ENCODE measurements at regions not wholly inside any gene's neighbourhood (a gene's known extent, or its start where the extent isn't known, plus 50 kb on each side); places are given as distances from the start of the nearest gene placed in this dataset.
"Not testable (repeated sequence)": the region's sequence is repeated elsewhere in the genome, so short reads cannot be mapped to it uniquely, and the experiment has no call there.

- peak; percentile 85 for DNase-seq
These were observed 60.6 kb upstream of the EMB start for GRCh38 chr5:50501491-50502228.

DNA sequence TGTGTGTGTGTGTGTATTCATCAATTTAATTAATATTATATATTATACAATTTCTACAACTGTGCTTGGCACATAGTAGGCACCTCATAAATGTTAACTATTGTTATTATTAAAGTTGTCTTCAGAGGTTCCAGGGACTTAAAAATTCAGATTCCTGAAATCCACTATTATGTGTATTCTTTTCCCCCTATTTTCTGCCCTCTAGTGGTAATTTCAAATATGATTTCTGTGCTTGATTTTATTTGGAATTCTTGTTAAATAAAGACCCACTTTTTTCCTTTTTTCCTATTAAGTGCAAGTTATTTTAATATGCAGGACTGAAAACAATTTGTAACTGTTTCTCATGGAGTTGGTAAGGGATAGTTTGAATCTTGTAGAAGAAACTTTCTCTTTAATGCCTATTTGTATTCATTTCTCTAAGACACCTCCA, 72.0 kb upstream of the EMB start:
- not testable (repeated sequence) for DNase-seq

DNA sequence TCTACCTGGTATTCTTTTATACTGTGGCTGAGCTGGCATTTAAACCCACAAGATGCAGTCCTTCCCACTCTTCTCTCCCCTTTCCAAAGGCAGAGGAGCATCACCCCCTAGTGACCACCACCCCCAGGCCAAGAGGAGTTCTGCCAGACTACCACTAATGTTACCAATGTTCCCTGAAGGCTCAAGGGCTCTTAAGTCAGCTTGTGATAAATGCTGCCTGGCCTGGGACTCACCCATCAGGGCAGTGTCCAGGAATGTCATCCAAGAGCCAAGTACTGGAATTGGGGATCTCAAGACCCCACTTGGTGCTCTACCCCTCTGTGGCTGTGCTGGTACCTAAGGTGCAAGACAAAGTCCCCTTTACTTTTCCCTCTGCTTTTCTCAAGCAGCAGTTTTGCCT, 80.0 kb upstream of the EMB start:
- not testable (repeated sequence) for DNase-seq

DNA sequence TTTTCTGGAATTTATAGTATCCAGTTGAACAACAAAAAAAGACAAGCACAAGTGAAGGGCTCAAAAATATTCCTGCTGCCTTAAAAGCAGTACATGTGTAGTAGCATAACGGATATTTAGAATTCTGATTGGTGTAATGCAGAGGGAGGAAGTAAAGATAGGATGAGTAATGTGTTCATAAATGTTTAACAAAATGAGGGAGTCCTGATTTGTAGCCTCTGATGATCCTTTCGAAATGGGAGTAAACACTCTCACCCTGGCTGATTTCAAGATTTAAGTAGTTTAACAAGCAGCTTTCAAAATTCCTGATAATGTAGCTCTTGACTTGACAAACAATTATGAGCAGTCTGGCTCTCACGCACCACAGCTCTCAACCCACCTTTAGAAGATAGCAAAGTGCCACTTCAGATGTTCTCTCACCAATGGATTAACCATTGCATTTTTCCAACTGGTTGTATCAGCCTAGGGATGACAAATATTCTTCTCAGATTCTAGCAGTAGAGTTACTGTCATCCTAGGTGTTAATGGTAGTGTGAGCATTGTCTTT, 86.5 kb upstream of the EMB start:
- DNase-seq = not testable (repeated sequence)

- no peak for DNase-seq
These were observed 94.3 kb upstream of the EMB start for GRCh38 chr5:50535393-50535792.

GRCh38 chr5:50537534-50537933, 96.4 kb upstream of the EMB start:
- peak; percentile 38 for DNase-seq

GRCh38 chr5:50547303-50547702, 106.2 kb upstream of the EMB start:
- DNase-seq = peak; percentile 16

GRCh38 chr5:50550267-50550666, 109.2 kb upstream of the EMB start:
- no peak for DNase-seq

- DNase-seq = no peak
These were observed 109.9 kb upstream of the EMB start for GRCh38 chr5:50550993-50551392.

GRCh38 chr5:50553560-50553984, 112.5 kb upstream of the EMB start:
- DNase-seq = no peak

GRCh38 chr5:50558640-50559039, 107.8 kb upstream of the PARP8 start:
- not testable (repeated sequence) for DNase-seq

GRCh38 chr5:50559955-50560354, 106.5 kb upstream of the PARP8 start:
- DNase-seq = no peak

GRCh38 chr5:50562694-50563093, 103.7 kb upstream of the PARP8 start:
- no peak for DNase-seq

DNA sequence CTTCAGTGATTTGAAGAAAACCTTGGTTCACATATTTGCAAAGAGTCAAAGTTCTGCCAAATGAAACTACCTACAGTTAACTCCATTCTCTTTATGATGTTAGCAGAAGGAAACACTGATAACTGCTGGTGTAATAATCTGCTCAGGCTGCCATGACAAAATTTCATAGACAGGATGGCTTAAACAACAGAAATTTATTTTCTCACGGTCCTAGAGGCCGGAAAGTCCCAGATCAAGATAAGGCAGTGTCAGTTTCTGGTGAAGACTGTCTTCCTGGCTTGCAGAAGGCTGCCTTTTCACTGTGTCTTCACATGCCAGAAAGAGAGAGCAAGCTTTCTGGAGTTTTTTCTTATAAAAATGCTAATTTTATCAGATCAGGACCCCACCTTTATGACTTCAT, 102.4 kb upstream of the PARP8 start:
- DNase-seq = no peak

GRCh38 chr5:50564558-50564957, 101.9 kb upstream of the PARP8 start:
- no peak for DNase-seq

DNA sequence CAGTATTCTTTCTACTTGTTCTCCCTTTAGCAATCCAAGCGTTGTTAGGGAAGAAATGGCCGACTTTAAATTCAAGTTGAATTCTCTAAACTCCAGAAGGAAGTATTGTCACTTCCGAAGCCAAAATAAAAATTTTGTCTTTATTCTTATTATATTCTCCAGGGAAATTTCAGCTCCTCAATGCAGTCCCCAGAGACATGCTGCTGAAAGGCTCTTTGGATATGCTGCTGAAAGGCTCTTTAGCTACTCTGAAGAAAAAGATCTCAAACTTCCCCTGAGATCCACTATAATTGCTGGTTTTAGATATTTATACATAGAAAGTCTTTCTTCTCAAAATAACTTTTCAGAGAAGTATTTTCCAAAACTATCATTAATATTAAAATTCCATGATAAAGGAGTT, 92.3 kb upstream of the PARP8 start:
- DNase-seq = no peak

GRCh38 chr5:50575740-50576139, 90.7 kb upstream of the PARP8 start:
- DNase-seq = no peak

DNA sequence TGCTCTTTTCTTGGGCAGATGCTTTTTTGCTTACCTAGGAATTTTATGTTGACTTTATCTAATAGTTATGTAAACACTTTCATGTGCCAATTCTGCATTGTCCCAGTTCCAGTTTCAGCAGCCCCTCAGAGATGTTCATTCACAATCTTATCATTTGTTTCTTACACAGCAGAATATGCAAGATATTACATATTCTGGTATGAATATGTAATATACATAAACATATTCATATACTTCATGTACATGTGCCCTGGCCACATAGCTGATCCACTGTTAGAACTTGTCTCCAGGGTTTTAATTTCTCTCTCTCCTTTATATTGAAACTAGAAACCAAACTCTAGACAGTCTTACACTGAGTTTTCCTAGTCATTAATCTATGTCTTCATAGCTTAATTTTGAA, 90.2 kb upstream of the PARP8 start:
- DNase-seq = no peak

DNA sequence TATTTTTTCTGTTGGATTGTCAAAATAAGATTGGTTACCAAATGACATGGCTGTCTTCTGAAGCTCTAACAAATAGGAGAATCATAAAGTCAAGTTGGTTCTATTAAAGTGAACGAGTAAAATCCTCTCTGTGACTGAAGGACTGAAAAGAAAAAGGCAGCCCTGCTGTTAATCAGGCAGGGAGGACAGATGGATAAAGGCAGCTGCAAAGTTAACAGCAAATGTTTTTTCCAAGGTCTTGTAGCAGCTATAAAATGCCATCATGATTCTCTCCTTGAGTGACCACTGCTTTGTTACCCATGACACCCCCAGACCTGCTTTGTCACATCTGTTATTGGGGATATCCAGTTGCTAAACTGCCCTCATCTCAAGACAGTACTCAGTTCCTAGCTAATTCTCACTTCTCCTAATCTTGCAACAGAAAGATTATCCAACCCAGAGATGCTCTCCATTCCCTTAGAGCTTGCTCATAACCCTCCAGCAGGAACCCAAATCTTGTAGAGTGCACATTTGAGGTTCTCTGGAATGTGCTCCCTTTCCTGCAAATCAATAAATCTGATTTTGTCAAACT, 89.7 kb upstream of the PARP8 start:
- DNase-seq = no peak

DNA sequence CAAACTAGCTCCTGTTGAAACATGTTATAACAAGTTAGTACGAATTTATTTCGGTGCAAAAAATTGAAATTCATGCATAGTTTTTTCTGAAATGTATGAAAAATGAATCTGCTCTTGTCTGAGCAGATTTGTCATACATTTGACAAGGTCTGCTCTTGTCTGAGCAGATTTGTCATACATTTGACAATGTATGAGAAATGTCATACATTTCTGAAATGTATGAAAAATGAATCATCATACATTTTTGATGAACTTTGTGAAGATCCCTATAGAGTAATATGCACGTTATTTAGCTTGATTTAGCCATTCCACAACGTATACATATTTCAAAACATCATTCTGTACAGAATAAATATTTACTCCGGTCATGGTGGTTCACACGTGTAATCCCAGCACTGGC, 85.9 kb upstream of the PARP8 start:
- no peak for DNase-seq

DNA sequence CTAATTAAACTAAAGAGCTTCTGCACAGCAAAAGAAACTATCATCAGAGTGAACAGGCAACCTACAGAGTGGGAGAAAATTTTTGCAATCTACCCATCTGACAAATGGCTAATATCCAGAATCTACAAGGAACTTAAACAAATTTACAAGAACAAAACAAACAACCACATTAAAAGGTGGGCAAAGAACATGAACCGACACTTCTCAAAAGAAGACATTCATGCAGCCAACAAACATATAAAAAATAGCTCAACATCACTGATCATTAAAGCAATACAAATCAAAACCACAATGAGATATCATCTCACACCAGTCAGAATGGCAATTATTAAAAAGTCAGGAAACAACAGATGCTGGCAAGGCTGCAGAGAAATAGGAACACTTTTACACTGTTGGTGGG, 84.6 kb upstream of the PARP8 start:
- DNase-seq = not testable (repeated sequence)

- no peak for DNase-seq
These were observed 83.7 kb upstream of the PARP8 start for GRCh38 chr5:50582699-50583098.

- no peak for DNase-seq
These were observed 82.8 kb upstream of the PARP8 start for GRCh38 chr5:50583621-50584020.

- not testable (repeated sequence) for DNase-seq
These were observed 78.0 kb upstream of the PARP8 start for GRCh38 chr5:50588471-50588870.
